ENCODE measurements at regions not wholly inside any gene's neighbourhood (a gene's known extent, or its start where the extent isn't known, plus 50 kb on each side); places are given as distances from the start of the nearest gene placed in this dataset.

GRCh38 chr6:92281571-92282076, 1137.7 kb downstream of the EPHA7 start:
- no peak overlapping the region for H2AFZ ChIP-seq
- H3K27ac ChIP-seq, result no peak overlapping the region

GRCh38 chr6:92275150-92275549, 1144.2 kb downstream of the EPHA7 start:
- no peaks in the 10 kb centered on the region for H3K9me3 ChIP-seq (ENCODE audit: low read depth)

More at GRCh38 chr6:92281571-92282076, 1137.7 kb downstream of the EPHA7 start:
- 57% methylated on average over 3 of the region's 3 CpGs for WGBS (ENCODE audit: low lambda C conversion rate, missing lambda C conversion rate)
- H3K4me3 ChIP-seq, result no peak overlapping the region
- no peaks in the 10 kb centered on the region for H3K36me3 ChIP-seq (replicated peaks; ENCODE audit: insufficient read depth, low read depth)
- H3K9me3 ChIP-seq (ENCODE audit: low read depth), result no peaks in the 10 kb centered on the region
- H3K4me2 ChIP-seq, result no peak overlapping the region
- TF ChIP-seq EZH2 (IDR thresholded peaks at IDR 0.05; ENCODE audit: borderline replicate concordance) (no peak), EZH2phosphoT487 (IDR thresholded peaks at IDR 0.05; ENCODE audit: low read depth, severe bottlenecking, unreplicated experiment) (no peak), CTCF (IDR thresholded peaks at IDR 0.05; ENCODE audit: poor library complexity) (no peak)
- H3K79me2 ChIP-seq, result no peaks in the 10 kb centered on the region
- no peak for DNase-seq (ENCODE audit: low spot score)
- no peaks in the 10 kb centered on the region for H3K27me3 ChIP-seq
- no peaks in the 10 kb centered on the region for H3K9me2 ChIP-seq (replicated peaks; ENCODE audit: insufficient read depth)
- H4K20me1 ChIP-seq (ENCODE audit: insufficient read depth, poor library complexity, severe bottlenecking), result no peaks in the 10 kb centered on the region
- no peaks in the 10 kb centered on the region for H3K4me1 ChIP-seq (ENCODE audit: insufficient read depth)

GRCh38 chr6:92274588-92274987, 1144.8 kb downstream of the EPHA7 start:
- no peaks in the 10 kb centered on the region for H3K36me3 ChIP-seq (replicated peaks; ENCODE audit: insufficient read depth, low read depth)
- 88% methylated on average over 8 of the region's 8 CpGs for WGBS (ENCODE audit: low lambda C conversion rate, missing lambda C conversion rate)
- no peak overlapping the region for H3K4me3 ChIP-seq
- no peak overlapping the region for H3K4me2 ChIP-seq
- no peak for TF ChIP-seq CTCF (IDR thresholded peaks at IDR 0.05; ENCODE audit: poor library complexity)
- TF ChIP-seq EZH2 (IDR thresholded peaks at IDR 0.05; ENCODE audit: borderline replicate concordance), result no peak
- no peak for TF ChIP-seq EZH2phosphoT487 (IDR thresholded peaks at IDR 0.05; ENCODE audit: low read depth, severe bottlenecking, unreplicated experiment)
- no peak overlapping the region for H2AFZ ChIP-seq
- no peaks in the 10 kb centered on the region for H3K27me3 ChIP-seq
- H3K9me3 ChIP-seq (ENCODE audit: low read depth), result no peaks in the 10 kb centered on the region
- no peaks in the 10 kb centered on the region for H4K20me1 ChIP-seq (ENCODE audit: insufficient read depth, poor library complexity, severe bottlenecking)
- no peak for DNase-seq (ENCODE audit: low spot score)
- no peaks in the 10 kb centered on the region for H3K4me1 ChIP-seq (ENCODE audit: insufficient read depth)
- H3K27ac ChIP-seq, result no peak overlapping the region
- H3K9me2 ChIP-seq (replicated peaks; ENCODE audit: insufficient read depth), result no peaks in the 10 kb centered on the region
- H3K79me2 ChIP-seq, result no peaks in the 10 kb centered on the region

More at GRCh38 chr6:92275150-92275549, 1144.2 kb downstream of the EPHA7 start:
- Histone ChIP-seq H3K4me2 (no peak overlapping the region), H4K20me1 (ENCODE audit: insufficient read depth, poor library complexity, severe bottlenecking) (no peaks in the 10 kb centered on the region), H3K79me2 (no peaks in the 10 kb centered on the region), H3K36me3 (replicated peaks; ENCODE audit: insufficient read depth, low read depth) (no peaks in the 10 kb centered on the region), H3K27ac (no peak overlapping the region), H3K4me3 (no peak overlapping the region), H3K4me1 (ENCODE audit: insufficient read depth) (no peaks in the 10 kb centered on the region), H3K9me2 (replicated peaks; ENCODE audit: insufficient read depth) (no peaks in the 10 kb centered on the region), H2AFZ (no peak overlapping the region), H3K27me3 (no peaks in the 10 kb centered on the region)
- DNase-seq (ENCODE audit: low spot score), result no peak
- WGBS (ENCODE audit: low lambda C conversion rate, missing lambda C conversion rate), result 71% methylated on average over 5 of the region's 5 CpGs
- TF ChIP-seq EZH2phosphoT487 (IDR thresholded peaks at IDR 0.05; ENCODE audit: low read depth, severe bottlenecking, unreplicated experiment) (no peak), CTCF (IDR thresholded peaks at IDR 0.05; ENCODE audit: poor library complexity) (no peak)

- Histone ChIP-seq H2AFZ (no peak overlapping the region), H3K4me1 (ENCODE audit: insufficient read depth) (no peaks in the 10 kb centered on the region), H3K9me3 (ENCODE audit: low read depth) (no peaks in the 10 kb centered on the region), H3K4me3 (no peak overlapping the region), H3K36me3 (replicated peaks; ENCODE audit: insufficient read depth, low read depth) (no peaks in the 10 kb centered on the region), H3K79me2 (no peaks in the 10 kb centered on the region), H3K27ac (no peak overlapping the region), H3K9me2 (replicated peaks; ENCODE audit: insufficient read depth) (no peaks in the 10 kb centered on the region), H4K20me1 (ENCODE audit: insufficient read depth, poor library complexity, severe bottlenecking) (no peaks in the 10 kb centered on the region), H3K27me3 (no peaks in the 10 kb centered on the region), H3K4me2 (no peak overlapping the region)
- no peak for DNase-seq (ENCODE audit: low spot score)
- 81% methylated on average over 2 of the region's 2 CpGs for WGBS (ENCODE audit: low lambda C conversion rate, missing lambda C conversion rate)
- TF ChIP-seq EZH2phosphoT487 (IDR thresholded peaks at IDR 0.05; ENCODE audit: low read depth, severe bottlenecking, unreplicated experiment) (no peak), EZH2 (IDR thresholded peaks at IDR 0.05; ENCODE audit: borderline replicate concordance) (no peak), CTCF (IDR thresholded peaks at IDR 0.05; ENCODE audit: poor library complexity) (no peak)
Measured at GRCh38 chr6:92273694-92274093, 1145.7 kb downstream of the EPHA7 start.

Measured in hepatocyte (in vitro differentiated cells).